ENCODE measurements at regions not wholly inside any gene's neighbourhood (a gene's known extent, or its start where the extent isn't known, plus 50 kb on each side); places are given as distances from the start of the nearest gene placed in this dataset.

DNA sequence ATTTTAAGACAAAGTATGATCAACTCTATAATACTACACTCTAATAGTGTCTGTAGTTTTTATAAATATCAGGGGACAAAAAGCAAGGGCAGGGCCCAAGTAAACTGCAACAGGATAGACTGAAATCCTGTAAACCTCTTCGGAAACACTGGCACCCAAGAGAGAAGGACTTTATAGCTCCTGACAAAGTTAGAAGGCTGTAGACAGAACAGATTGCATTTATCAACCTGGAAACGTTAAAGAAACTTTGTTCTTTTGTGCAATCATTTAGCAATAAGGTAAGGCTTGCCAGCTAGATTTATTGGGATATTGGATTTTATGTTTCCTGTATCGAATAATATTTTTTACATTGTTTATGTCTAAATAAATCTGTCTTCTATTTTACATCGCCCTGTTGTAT is 91.8 kb upstream of the MAN2A1 start:
- no peaks in the 10 kb centered on the region for H3K36me3 ChIP-seq (replicated peaks; ENCODE audit: insufficient read depth, low read depth)
- no peaks in the 10 kb centered on the region for H3K4me1 ChIP-seq (ENCODE audit: insufficient read depth)
- DNase-seq (ENCODE audit: low spot score): no peak
- H4K20me1 ChIP-seq (ENCODE audit: insufficient read depth, poor library complexity, severe bottlenecking): no peaks in the 10 kb centered on the region
- no peak overlapping the region for H3K4me3 ChIP-seq
- H3K9me3 ChIP-seq (ENCODE audit: low read depth): no peaks in the 10 kb centered on the region
- H3K9me2 ChIP-seq (replicated peaks; ENCODE audit: insufficient read depth): no peaks in the 10 kb centered on the region
- no peaks in the 10 kb centered on the region for H3K79me2 ChIP-seq
- TF ChIP-seq, protein P1, sequence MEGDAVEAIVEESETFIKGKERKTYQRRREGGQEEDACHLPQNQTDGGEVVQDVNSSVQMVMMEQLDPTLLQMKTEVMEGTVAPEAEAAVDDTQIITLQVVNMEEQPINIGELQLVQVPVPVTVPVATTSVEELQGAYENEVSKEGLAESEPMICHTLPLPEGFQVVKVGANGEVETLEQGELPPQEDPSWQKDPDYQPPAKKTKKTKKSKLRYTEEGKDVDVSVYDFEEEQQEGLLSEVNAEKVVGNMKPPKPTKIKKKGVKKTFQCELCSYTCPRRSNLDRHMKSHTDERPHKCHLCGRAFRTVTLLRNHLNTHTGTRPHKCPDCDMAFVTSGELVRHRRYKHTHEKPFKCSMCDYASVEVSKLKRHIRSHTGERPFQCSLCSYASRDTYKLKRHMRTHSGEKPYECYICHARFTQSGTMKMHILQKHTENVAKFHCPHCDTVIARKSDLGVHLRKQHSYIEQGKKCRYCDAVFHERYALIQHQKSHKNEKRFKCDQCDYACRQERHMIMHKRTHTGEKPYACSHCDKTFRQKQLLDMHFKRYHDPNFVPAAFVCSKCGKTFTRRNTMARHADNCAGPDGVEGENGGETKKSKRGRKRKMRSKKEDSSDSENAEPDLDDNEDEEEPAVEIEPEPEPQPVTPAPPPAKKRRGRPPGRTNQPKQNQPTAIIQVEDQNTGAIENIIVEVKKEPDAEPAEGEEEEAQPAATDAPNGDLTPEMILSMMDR (IDR thresholded peaks at IDR 0.05; ENCODE audit: poor library complexity): no peak
- TF ChIP-seq EZH2 (IDR thresholded peaks at IDR 0.05; ENCODE audit: borderline replicate concordance) (no peak), EZH2phosphoT487 (IDR thresholded peaks at IDR 0.05; ENCODE audit: low read depth, severe bottlenecking, unreplicated experiment) (no peak)
- H2AFZ ChIP-seq: no peak overlapping the region
- no peaks in the 10 kb centered on the region for H3K27me3 ChIP-seq
- H3K4me2 ChIP-seq: no peak overlapping the region
- WGBS (ENCODE audit: low lambda C conversion rate, missing lambda C conversion rate): 62% methylated on average over 4 of the region's 4 CpGs
- no peak overlapping the region for H3K27ac ChIP-seq

DNA sequence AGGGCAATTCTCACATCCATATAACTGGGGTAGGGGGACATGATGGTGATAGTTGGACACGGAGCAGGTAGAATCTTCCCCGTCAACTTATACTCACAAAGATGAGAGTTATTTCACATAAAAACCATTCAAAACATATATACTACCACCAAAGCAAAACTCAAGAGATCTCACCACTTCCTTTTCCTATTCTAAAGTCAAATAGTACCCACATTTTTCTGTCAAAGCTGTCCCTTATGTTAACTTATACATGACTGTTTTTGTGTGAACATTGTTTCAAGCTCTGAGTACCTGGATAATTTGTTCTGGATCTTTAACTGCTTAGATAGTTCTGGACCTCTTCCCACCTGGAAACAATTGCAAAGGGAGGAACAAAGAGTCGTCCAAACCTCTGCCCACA is 95.5 kb upstream of the MAN2A1 start:
- Histone ChIP-seq H3K27ac (no peak overlapping the region), H4K20me1 (ENCODE audit: insufficient read depth, poor library complexity, severe bottlenecking) (no peaks in the 10 kb centered on the region), H3K4me2 (no peak overlapping the region), H3K4me3 (no peak overlapping the region), H3K36me3 (replicated peaks; ENCODE audit: insufficient read depth, low read depth) (no peaks in the 10 kb centered on the region), H3K27me3 (no peaks in the 10 kb centered on the region), H3K79me2 (no peaks in the 10 kb centered on the region), H2AFZ (no peak overlapping the region), H3K9me2 (replicated peaks; ENCODE audit: insufficient read depth) (no peaks in the 10 kb centered on the region), H3K9me3 (ENCODE audit: low read depth) (no peaks in the 10 kb centered on the region), H3K4me1 (ENCODE audit: insufficient read depth) (no peaks in the 10 kb centered on the region)
- TF ChIP-seq EZH2phosphoT487 (IDR thresholded peaks at IDR 0.05; ENCODE audit: low read depth, severe bottlenecking, unreplicated experiment) (no peak), EZH2 (IDR thresholded peaks at IDR 0.05; ENCODE audit: borderline replicate concordance) (no peak)
- no peak for DNase-seq (ENCODE audit: low spot score)
- 87% methylated on average over 3 of the region's 3 CpGs for WGBS (ENCODE audit: low lambda C conversion rate, missing lambda C conversion rate)

DNA sequence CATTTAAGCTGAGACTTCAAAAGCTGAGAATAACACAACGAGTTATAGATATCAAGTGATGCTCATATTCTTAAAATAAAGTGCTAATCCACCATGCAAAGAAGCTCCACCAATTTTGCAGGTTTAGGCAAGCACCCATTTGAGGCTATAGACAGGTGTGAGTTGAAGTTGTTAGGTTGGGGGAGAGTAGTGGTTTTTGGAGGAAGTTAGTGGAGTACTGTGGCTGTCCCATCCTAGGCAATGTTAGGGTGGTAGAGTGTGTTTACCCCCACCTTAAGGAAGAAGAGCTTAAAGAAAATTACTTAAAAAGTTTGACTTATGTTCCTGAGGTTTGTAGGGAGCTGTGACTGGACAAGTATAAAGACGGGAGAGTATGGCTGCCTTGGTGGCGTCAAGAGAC is 98.9 kb upstream of the MAN2A1 start:
- WGBS (ENCODE audit: low lambda C conversion rate, missing lambda C conversion rate): 86% methylated on average over 3 of the region's 3 CpGs
- Histone ChIP-seq H2AFZ (no peak overlapping the region), H4K20me1 (ENCODE audit: insufficient read depth, poor library complexity, severe bottlenecking) (no peaks in the 10 kb centered on the region), H3K79me2 (no peaks in the 10 kb centered on the region), H3K4me2 (no peak overlapping the region), H3K27me3 (no peaks in the 10 kb centered on the region), H3K36me3 (replicated peaks; ENCODE audit: insufficient read depth, low read depth) (no peaks in the 10 kb centered on the region), H3K27ac (no peak overlapping the region), H3K4me1 (ENCODE audit: insufficient read depth) (no peaks in the 10 kb centered on the region), H3K9me3 (ENCODE audit: low read depth) (no peaks in the 10 kb centered on the region), H3K9me2 (replicated peaks; ENCODE audit: insufficient read depth) (no peaks in the 10 kb centered on the region), H3K4me3 (no peak overlapping the region)
- no peak for TF ChIP-seq EZH2phosphoT487 (IDR thresholded peaks at IDR 0.05; ENCODE audit: low read depth, severe bottlenecking, unreplicated experiment)
- TF ChIP-seq, protein P1 (IDR thresholded peaks at IDR 0.05; ENCODE audit: poor library complexity): no peak
- TF ChIP-seq EZH2 (IDR thresholded peaks at IDR 0.05; ENCODE audit: borderline replicate concordance): no peak
- DNase-seq (ENCODE audit: low spot score): no peak

DNA sequence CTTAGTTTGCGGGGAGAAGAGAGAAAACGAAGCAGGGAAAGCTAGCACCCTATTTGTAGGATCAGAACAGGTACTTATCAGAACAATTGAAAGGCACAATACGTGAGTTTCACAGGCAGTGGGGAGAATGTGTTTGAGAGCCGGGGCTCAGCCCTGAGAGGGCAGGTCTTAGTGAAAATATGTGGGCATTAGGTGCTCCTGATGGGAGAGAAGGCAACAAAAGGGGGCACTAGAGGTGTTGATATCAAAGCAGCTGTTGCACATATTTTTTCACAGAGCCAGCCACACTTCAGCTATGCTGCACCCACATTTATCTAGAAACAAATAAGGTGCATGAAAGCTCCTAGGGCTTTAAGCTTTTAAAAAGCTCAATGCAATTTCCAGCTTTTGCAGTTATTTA is 99.7 kb upstream of the MAN2A1 start:
- Histone ChIP-seq H3K36me3 (replicated peaks; ENCODE audit: insufficient read depth, low read depth) (no peaks in the 10 kb centered on the region), H4K20me1 (ENCODE audit: insufficient read depth, poor library complexity, severe bottlenecking) (no peaks in the 10 kb centered on the region), H3K79me2 (no peaks in the 10 kb centered on the region), H3K9me2 (replicated peaks; ENCODE audit: insufficient read depth) (no peaks in the 10 kb centered on the region), H3K4me1 (ENCODE audit: insufficient read depth) (no peaks in the 10 kb centered on the region), H3K27me3 (no peaks in the 10 kb centered on the region), H3K4me3 (no peak overlapping the region), H3K9me3 (ENCODE audit: low read depth) (no peaks in the 10 kb centered on the region), H3K27ac (no peak overlapping the region), H2AFZ (no peak overlapping the region), H3K4me2 (no peak overlapping the region)
- 83% methylated on average over 4 of the region's 4 CpGs for WGBS (ENCODE audit: low lambda C conversion rate, missing lambda C conversion rate)
- DNase-seq (ENCODE audit: low spot score): no peak
- TF ChIP-seq EZH2phosphoT487 (IDR thresholded peaks at IDR 0.05; ENCODE audit: low read depth, severe bottlenecking, unreplicated experiment) (no peak), EZH2 (IDR thresholded peaks at IDR 0.05; ENCODE audit: borderline replicate concordance) (no peak)
- TF ChIP-seq, protein P1 (IDR thresholded peaks at IDR 0.05; ENCODE audit: poor library complexity): no peak

Data from hepatocyte (in vitro differentiated cells).